GM19023 (cell line): ENCODE measurements at regions not wholly inside any gene's neighbourhood (a gene's known extent, or its start where the extent isn't known, plus 50 kb on each side); places are given as distances from the start of the nearest gene placed in this dataset.
"Not testable (repeated sequence)": the region's sequence is repeated elsewhere in the genome, so short reads cannot be mapped to it uniquely, and the experiment has no call there.

Experiments used
- ATAC-seq: cut with Tn5 transposase; IDR thresholded peaks from one replicate; pipeline ENCODE4 v1.9.1; 2021; ENCODE audit warnings: mild to moderate bottlenecking, moderate library complexity; ENCODE audit not compliant: unreplicated experiment

- no peak for ATAC-seq
These were observed 88.2 kb upstream of the USP9X start for GRCh38 chrX:40996886-40997530.

- no peak for ATAC-seq
These were observed 87.1 kb upstream of the USP9X start for GRCh38 chrX:40998123-40998522.

- ATAC-seq: no peak
These were observed 83.9 kb upstream of the USP9X start for GRCh38 chrX:41001327-41001726.

GRCh38 chrX:41002026-41002425 lies 83.2 kb upstream of the USP9X start:
- no peak for ATAC-seq

GRCh38 chrX:41003506-41004270 lies 81.6 kb upstream of the USP9X start:
- ATAC-seq: no peak

GRCh38 chrX:41005445-41005992 lies 79.7 kb upstream of the USP9X start:
- no peak for ATAC-seq

- no peak for ATAC-seq
These were observed 75.1 kb upstream of the USP9X start for GRCh38 chrX:41009850-41010846.

- no peak for ATAC-seq
These were observed 70.4 kb upstream of the USP9X start for GRCh38 chrX:41014776-41015360.

- not testable (repeated sequence) for ATAC-seq
These were observed 67.5 kb upstream of the USP9X start for GRCh38 chrX:41017785-41018184.

GRCh38 chrX:41018391-41019040 lies 66.7 kb upstream of the USP9X start:
- ATAC-seq: not testable (repeated sequence)

GRCh38 chrX:41019041-41019392 lies 66.2 kb upstream of the USP9X start:
- no peak for ATAC-seq

GRCh38 chrX:41022566-41022965 lies 62.7 kb upstream of the USP9X start:
- no peak for ATAC-seq

GRCh38 chrX:41023098-41023497 lies 62.1 kb upstream of the USP9X start:
- no peak for ATAC-seq

- not testable (repeated sequence) for ATAC-seq
These were observed 60.9 kb upstream of the USP9X start for GRCh38 chrX:41024335-41024734.

- ATAC-seq: no peak
These were observed 60.5 kb upstream of the USP9X start for GRCh38 chrX:41024755-41025154.

GRCh38 chrX:41025926-41026701 lies 59.1 kb upstream of the USP9X start:
- no peak for ATAC-seq

- ATAC-seq: no peak
These were observed 58.6 kb upstream of the USP9X start for GRCh38 chrX:41026702-41027078.

- ATAC-seq: no peak
These were observed 55.9 kb upstream of the USP9X start for GRCh38 chrX:41029332-41029731.

GRCh38 chrX:41031256-41031967 lies 53.8 kb upstream of the USP9X start:
- ATAC-seq: no peak
